Lower lobe of right lung (tissue), 2 donors: ENCODE measurements at regions not wholly inside any gene's neighbourhood (a gene's known extent, or its start where the extent isn't known, plus 50 kb on each side); places are given as distances from the start of the nearest gene placed in this dataset.

Experiments used
- ATAC-seq, 2 donors: fragments of 200-7000 bp; cut with Tn5 transposase; one replicate each; pipeline ENCODE4 v1.9.1; 2020 to 2022; ENCODE audit warnings: mild to moderate bottlenecking in 2 of 2, moderate library complexity in 2 of 2
- DNase-seq: peaks from one replicate; pipeline ENCODE4 v3.0.0-alpha.2; 2020
- H3K27ac ChIP-seq: fragments of 200-600 bp; one replicate; pipeline ENCODE4 v1.8.0; 2022
- H3K27me3 ChIP-seq: fragments of 200-600 bp; one replicate; pipeline ENCODE4 v1.8.0; 2022; ENCODE audit warnings: low read depth
- H3K36me3 ChIP-seq: fragments of 200-600 bp; one replicate; pipeline ENCODE4 v1.8.0; 2022; ENCODE audit warnings: mild to moderate bottlenecking
- H3K4me1 ChIP-seq: fragments of 200-600 bp; one replicate; pipeline ENCODE4 v1.8.0; 2022
- H3K4me3 ChIP-seq: fragments of 200-600 bp; one replicate; pipeline ENCODE4 v1.8.0; 2022; ENCODE audit warnings: mild to moderate bottlenecking
- H3K9me3 ChIP-seq: fragments of 200-600 bp; one replicate; pipeline ENCODE4 v1.8.0; 2022
- CTCF ChIP-seq: fragments of 200-600 bp; IDR thresholded peaks from one replicate; pipeline ENCODE4 v1.8.0; 2022; ENCODE audit warnings: antibody characterized with exemption, mild to moderate bottlenecking
- intact Hi-C: fragments of 100-400 bp; cut with DNase I; formaldehyde crosslinking; loops from one replicate; pipeline ENCODE4 v1.11.0; 2022
- donor health status: DM: no; HTN: yes; CAD: no; lungs with severe emphysema.

DNA sequence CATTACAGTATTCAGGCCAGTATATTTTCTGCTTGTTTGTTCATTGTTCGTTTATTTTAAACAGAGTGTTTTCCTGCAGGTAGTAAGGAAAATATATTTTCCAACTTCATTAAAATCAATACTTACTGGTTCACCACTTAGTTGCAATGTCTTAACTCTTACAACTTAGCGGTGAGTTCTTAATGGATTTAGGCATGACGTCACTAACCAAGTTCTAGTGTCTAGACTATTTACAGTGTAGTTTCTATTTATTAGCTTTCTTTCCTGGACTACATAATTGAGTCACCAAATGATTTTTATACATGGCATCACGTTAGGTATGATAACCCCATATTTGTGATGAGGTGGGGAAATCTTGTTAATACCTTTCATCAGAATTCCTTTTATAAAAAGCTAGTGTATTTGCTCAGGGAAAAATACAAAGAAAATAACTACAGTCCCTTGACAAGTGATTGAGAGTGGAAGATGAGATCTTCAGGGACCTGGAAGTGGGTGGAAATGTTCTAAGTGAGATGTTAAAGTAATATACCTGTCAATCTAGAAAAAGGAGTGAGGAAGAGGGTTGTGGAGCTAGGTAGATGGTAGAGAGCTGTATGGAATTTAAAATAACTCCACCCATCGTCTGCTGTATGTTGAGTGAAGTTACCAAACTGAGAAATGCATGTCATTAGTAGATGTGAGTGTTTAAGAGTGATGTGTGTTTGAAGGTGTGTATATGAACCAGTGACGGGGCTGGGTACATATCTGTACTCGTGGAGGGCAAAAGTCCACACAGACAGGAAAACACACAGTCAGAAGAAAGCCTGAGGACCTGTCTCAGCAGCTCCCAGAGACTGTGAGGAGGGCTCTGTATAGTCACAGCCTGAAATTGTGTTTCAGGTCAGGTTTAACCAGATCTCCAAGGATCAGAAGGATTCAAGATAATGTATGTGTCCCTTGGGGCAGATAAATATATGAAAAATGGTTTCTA is 197.6 kb upstream of the ADAMTS5 start:
- intact Hi-C loops = no loop called here
- ATAC-seq = no peak

DNA sequence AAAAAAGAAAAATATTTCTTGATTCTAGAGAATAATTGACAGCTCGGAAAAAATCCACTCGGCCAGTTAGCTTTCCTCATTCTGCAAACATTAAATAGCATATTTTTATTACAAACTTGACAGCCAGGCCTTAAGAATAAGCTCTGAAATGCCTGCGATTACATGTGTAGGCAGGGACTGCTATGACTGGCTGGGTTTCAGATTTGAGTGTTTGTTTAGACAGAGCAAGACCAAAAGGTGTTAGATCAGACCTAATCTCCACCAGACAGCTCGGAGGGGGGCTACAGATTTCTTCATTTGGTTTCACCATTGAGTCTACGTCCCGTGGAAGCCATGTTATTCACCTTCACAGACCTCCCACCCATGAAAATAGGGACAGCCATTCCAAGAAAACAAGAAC is 192.1 kb upstream of the ADAMTS5 start:
- no peaks in the 10 kb centered on the region for H3K4me1 ChIP-seq
- H3K27me3 ChIP-seq = no peaks in the 10 kb centered on the region
- no peak overlapping the region for H3K27ac ChIP-seq
- intact Hi-C loops = no loop called here
- no peaks in the 10 kb centered on the region for H3K9me3 ChIP-seq
- no peak overlapping the region for H3K4me3 ChIP-seq
- TF ChIP-seq CTCF = no peak
- H3K36me3 ChIP-seq = no peaks in the 10 kb centered on the region
- DNase-seq (no peak), ATAC-seq (no peak)

More for the DNA sequence above, 197.6 kb upstream of the ADAMTS5 start:
- Histone ChIP-seq H3K4me1 (no peaks in the 10 kb centered on the region), H3K9me3 (no peaks in the 10 kb centered on the region), H3K27me3 (no peaks in the 10 kb centered on the region), H3K27ac (no peak overlapping the region), H3K4me3 (no peak overlapping the region), H3K36me3 (no peaks in the 10 kb centered on the region)
- TF ChIP-seq CTCF = no peak
- DNase-seq = no peak

DNA sequence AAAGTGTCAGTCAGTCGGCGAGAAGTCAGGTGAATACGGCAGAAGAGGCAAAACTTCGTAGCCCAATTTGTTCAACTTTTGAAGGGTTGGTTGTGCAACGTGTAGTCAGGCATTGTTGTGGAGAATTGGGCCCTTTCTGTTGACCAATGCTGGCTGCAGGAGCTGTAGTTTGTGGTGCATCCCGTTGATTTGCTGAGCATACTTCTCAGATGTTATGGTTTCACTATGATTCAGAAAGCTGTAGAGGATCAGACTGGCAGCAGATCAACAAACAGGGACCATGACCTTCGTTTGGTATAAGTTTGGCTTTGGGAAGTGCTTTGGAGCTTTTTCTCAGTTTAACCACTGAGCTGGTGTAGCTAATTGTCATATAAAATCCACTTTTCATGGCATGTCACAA is 190.2 kb upstream of the ADAMTS5 start:
- no peak for TF ChIP-seq CTCF
- DNase-seq (no peak), ATAC-seq (no peak)
- Histone ChIP-seq H3K27me3 (no peaks in the 10 kb centered on the region), H3K36me3 (no peaks in the 10 kb centered on the region), H3K27ac (no peak overlapping the region), H3K4me3 (no peak overlapping the region), H3K9me3 (no peaks in the 10 kb centered on the region), H3K4me1 (no peaks in the 10 kb centered on the region)
- intact Hi-C loops = no loop called here

GRCh38 chr21:27156666-27157065 is 189.8 kb upstream of the ADAMTS5 start:
- no peaks in the 10 kb centered on the region for H3K36me3 ChIP-seq
- no peaks in the 10 kb centered on the region for H3K27me3 ChIP-seq
- no peaks in the 10 kb centered on the region for H3K4me1 ChIP-seq
- no peak for TF ChIP-seq CTCF
- no peak overlapping the region for H3K27ac ChIP-seq
- no peak for ATAC-seq
- no peak for DNase-seq
- no peak overlapping the region for H3K4me3 ChIP-seq
- intact Hi-C loops = no loop called here
- H3K9me3 ChIP-seq = no peaks in the 10 kb centered on the region

DNA sequence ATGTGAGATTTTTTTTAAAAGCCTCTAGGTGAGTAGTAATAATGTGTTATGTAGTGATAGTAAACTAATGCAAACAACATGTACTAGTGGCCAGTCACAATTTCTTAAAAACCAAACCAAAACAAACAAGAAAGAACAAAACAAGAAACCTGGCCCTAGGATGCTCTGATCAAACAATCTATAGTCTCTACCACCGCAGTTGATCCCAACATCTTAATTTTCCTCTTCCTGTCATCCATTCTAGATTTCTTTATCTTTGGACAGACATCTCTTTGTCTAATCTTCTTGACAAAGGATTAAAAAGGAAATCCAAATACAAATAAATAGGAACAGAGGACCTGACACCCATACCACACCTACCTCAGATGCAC is 188.2 kb upstream of the ADAMTS5 start:
- TF ChIP-seq CTCF = no peak
- intact Hi-C loops = no loop called here
- H3K4me1 ChIP-seq = no peaks in the 10 kb centered on the region
- ATAC-seq (no peak), DNase-seq (no peak)
- no peak overlapping the region for H3K27ac ChIP-seq
- no peaks in the 10 kb centered on the region for H3K9me3 ChIP-seq
- H3K36me3 ChIP-seq = no peaks in the 10 kb centered on the region
- no peaks in the 10 kb centered on the region for H3K27me3 ChIP-seq
- no peak overlapping the region for H3K4me3 ChIP-seq
